Ovary (tissue), 7 donors: ENCODE measurements at regions not wholly inside any gene's neighbourhood (a gene's known extent, or its start where the extent isn't known, plus 50 kb on each side); places are given as distances from the start of the nearest gene placed in this dataset.

Experiments used
- DNase-seq, 5 donors: peaks; one replicate each; pipeline ENCODE4 v3.0.0-alpha.2; 2019 to 2020
- H3K27ac ChIP-seq, 2 donors: fragments of 200-600 bp; one replicate each; pipeline versions ENCODE4 v1.5.1 to v1.8.0; 2019 to 2022
- H3K27me3 ChIP-seq: fragments of 200-600 bp; one replicate; pipeline ENCODE4 v1.8.0; 2022
- H3K36me3 ChIP-seq: fragments of 200-600 bp; sonication (generic); one replicate; pipeline ENCODE4 v1.5.1; 2019
- H3K4me1 ChIP-seq: one replicate; pipeline ENCODE4 v1.8.1; 2013; ENCODE audit warnings: mild to moderate bottlenecking, moderate library complexity; ENCODE audit not compliant: insufficient read depth
- H3K4me3 ChIP-seq: fragments of 200-600 bp; sonication (generic); one replicate; pipeline ENCODE4 v1.5.1; 2017
- H3K9me3 ChIP-seq, 2 donors: fragments of 200-600 bp in 1 of 2; sonication (generic) in 1 of 2; one replicate each; pipeline versions ENCODE4 v1.5.1 to v1.8.1; 2013 to 2019; ENCODE audit warnings: mild to moderate bottlenecking in 1 of 2, moderate library complexity in 1 of 2
- EP300 ChIP-seq: sonication (generic); formaldehyde crosslinking; IDR thresholded peaks from one replicate; pipeline ENCODE4 v1.6.1; 2017; ENCODE audit warnings: antibody characterized with exemption
- POLR2A ChIP-seq: fragments of 450-650 bp; IDR thresholded peaks from one replicate; pipeline ENCODE4 v1.6.1; 2017; ENCODE audit warnings: antibody characterized with exemption, mild to moderate bottlenecking, moderate library complexity
- WGBS, 3 donors: extraction: QIAGEN DNeasy Blood & Tissue Kit in 1 of 3; methylation state at CpG; one replicate each; pipeline versions ENCODE4 v1.1.5 to v1.1.7; 2013 to 2017; 5-methylcytosine and 5-hydroxymethylcytosine counted together
- intact Hi-C, 4 donors: fragments of 100-400 bp; cut with DNase I; formaldehyde crosslinking; loops; one replicate each; pipeline versions ENCODE4 v1.11.0 to v1.15.1; 2022 to 2023
- TF ChIP-seq, protein P1 (sequence below), 3 donors: fragments of 450-650 bp in 2 of 3; fragments of 200-600 bp in 1 of 3; IDR thresholded peaks; one replicate each; pipeline versions ENCODE4 v1.5.1 to v1.8.0; 2016 to 2022; ENCODE audit warnings: antibody characterized with exemption in 3 of 3, mild to moderate bottlenecking in 1 of 3
- donor health status: DM: no; HTN: no; CAD: no; lungs with moderate emphysema.
- donor health status: DM: no; HTN: no; CAD: no.
- donor health status: Bipolar disorder and iron deficiency.
- donor health status: DM: no; HTN: no; CAD: no.
- donor health status: DM: yes; HTN: yes; CAD: no.

DNA sequence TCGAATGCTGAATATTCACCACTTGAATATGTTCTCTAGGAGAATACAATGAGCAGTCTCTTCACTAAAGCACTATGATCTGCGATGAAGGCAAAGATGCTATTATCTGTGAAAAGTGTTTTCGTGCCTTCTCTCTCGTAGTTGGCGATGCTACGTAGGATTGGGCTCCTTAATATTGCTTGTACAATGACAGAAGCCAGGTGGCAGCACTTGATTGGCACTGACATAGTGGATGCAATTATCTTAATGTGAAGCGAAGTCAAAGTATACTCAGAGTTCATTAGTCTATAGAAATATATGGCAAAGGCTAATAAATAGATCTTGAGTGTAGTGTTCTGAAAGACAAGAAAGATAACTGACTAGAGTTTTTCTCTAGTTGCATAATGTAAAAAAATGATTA lies 1135.7 kb upstream of the AGA start:
- no peak overlapping the region for H3K4me3 ChIP-seq
- no peaks in the 10 kb centered on the region for H3K36me3 ChIP-seq
- H3K27me3 ChIP-seq: no peaks in the 10 kb centered on the region
- H3K4me1 ChIP-seq: no peaks in the 10 kb centered on the region
- intact Hi-C loops: no loop called here
- no peak for DNase-seq
- WGBS, 3 donors: 83 to 90% (median 90%) methylated on average over 7 of the region's 7 CpGs
- no peaks in the 10 kb centered on the region for H3K9me3 ChIP-seq
- no peak overlapping the region for H3K27ac ChIP-seq
- TF ChIP-seq, protein P1, sequence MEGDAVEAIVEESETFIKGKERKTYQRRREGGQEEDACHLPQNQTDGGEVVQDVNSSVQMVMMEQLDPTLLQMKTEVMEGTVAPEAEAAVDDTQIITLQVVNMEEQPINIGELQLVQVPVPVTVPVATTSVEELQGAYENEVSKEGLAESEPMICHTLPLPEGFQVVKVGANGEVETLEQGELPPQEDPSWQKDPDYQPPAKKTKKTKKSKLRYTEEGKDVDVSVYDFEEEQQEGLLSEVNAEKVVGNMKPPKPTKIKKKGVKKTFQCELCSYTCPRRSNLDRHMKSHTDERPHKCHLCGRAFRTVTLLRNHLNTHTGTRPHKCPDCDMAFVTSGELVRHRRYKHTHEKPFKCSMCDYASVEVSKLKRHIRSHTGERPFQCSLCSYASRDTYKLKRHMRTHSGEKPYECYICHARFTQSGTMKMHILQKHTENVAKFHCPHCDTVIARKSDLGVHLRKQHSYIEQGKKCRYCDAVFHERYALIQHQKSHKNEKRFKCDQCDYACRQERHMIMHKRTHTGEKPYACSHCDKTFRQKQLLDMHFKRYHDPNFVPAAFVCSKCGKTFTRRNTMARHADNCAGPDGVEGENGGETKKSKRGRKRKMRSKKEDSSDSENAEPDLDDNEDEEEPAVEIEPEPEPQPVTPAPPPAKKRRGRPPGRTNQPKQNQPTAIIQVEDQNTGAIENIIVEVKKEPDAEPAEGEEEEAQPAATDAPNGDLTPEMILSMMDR (IDR thresholded peaks at IDR 0.05): no peak
- TF ChIP-seq POLR2A (no peak), EP300 (no peak)

DNA sequence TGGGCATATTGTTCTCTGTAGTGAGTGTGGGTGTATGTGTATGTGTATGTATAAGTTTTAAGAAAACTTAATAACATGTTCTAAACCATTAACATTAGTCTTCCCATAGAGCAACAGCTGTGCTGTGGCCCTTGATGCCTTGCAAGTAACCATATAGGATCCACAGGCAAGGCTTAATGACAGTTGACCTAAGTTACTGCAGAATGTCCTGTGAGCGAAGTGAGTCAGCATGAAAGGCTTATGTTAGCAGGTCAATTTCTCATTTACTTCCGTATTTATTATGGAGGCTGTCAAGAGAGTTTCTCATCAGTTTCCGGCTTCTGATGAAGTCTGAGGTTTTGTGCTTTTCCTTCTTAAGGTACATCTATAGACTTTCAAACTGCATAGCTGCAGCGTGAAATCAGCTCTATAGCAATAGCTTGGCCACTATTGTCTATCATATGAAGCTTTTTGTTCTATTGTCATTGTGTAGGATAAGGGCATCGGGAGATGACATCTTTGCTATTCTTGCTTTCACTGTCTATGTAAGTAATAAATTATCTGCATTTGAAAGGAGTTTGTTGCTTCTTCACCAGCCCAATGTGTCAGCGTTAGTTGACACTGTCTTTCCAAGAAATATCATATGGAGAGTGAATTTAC lies 1153.4 kb upstream of the AGA start:
- intact Hi-C loops: no loop called here
- H3K9me3 ChIP-seq: no peaks in the 10 kb centered on the region
- no peaks in the 10 kb centered on the region for H3K4me1 ChIP-seq
- DNase-seq: no peak
- no peaks in the 10 kb centered on the region for H3K27me3 ChIP-seq
- 72 to 83% (median 75%) methylated on average over 6 of the region's 6 CpGs for WGBS, 3 donors
- H3K36me3 ChIP-seq: no peaks in the 10 kb centered on the region
- TF ChIP-seq, protein P1 (IDR thresholded peaks at IDR 0.05): no peak
- TF ChIP-seq EP300 (no peak), POLR2A (no peak)
- H3K4me3 ChIP-seq: no peak overlapping the region
- no peak overlapping the region for H3K27ac ChIP-seq

DNA sequence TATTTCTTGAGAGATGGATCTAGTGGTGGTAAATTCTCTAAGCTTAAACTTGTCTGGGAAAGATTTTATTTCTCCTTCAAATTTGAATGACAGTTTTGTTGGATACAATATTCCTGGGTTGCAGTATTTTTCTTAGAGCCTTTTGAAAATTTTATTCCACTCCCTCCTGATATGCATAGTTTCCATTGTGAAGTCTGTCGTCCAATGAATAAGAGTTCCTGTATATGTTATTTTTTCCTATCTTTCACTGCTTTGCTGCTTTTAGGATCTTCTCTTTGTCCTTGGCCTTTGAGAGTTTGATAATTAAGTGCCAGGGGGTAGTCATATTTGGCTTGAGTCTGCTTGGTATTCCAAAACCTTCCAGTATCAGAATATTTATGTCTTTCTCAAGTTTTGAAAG lies 1156.4 kb upstream of the AGA start:
- intact Hi-C loops: no loop called here
- 57 to 92% (median 76%) methylated on average over 1 of the region's 1 CpG for WGBS, 3 donors
- no peak overlapping the region for H3K27ac ChIP-seq
- H3K4me3 ChIP-seq: no peak overlapping the region
- H3K4me1 ChIP-seq: no peaks in the 10 kb centered on the region
- H3K36me3 ChIP-seq: no peaks in the 10 kb centered on the region
- no peaks in the 10 kb centered on the region for H3K27me3 ChIP-seq
- no peak for DNase-seq
- TF ChIP-seq EP300: no peak
- TF ChIP-seq, protein P1 (IDR thresholded peaks at IDR 0.05): no peak
- TF ChIP-seq POLR2A: no peak
- H3K9me3 ChIP-seq: no peaks in the 10 kb centered on the region

DNA sequence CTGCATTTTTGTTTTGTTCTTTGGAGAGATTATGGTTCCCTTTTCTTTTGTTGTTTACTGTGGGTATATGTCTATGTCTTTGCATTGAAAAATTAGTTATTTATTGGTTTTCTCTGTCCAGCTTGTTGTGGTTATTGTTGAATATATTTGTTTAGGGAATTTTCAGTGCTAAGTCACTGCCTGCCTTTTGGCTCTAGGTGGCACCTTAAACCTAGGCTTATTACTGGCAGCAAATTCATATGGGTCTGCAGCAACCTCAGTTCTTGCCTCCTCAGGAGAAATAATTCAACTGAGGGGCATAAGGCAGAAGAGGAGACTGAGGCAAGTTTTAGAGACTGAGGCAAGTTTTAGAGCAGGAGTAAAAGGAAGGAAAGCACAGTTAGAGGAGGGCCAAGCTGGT lies 1157.3 kb upstream of the AGA start:
- Histone ChIP-seq H3K36me3 (no peaks in the 10 kb centered on the region), H3K27me3 (no peaks in the 10 kb centered on the region), H3K4me3 (no peak overlapping the region), H3K4me1 (no peaks in the 10 kb centered on the region), H3K27ac (no peak overlapping the region), H3K9me3 (no peaks in the 10 kb centered on the region)
- intact Hi-C loops: no loop called here
- DNase-seq: no peak
- TF ChIP-seq, protein P1 (IDR thresholded peaks at IDR 0.05): no peak
- TF ChIP-seq EP300 (no peak), POLR2A (no peak)
